NCI-H2107 treated with DMSO at 0.1 percent for 48 hours (cell line): ENCODE measurements at regions not wholly inside any gene's neighbourhood (a gene's known extent, or its start where the extent isn't known, plus 50 kb on each side); places are given as distances from the start of the nearest gene placed in this dataset.

ENCODE experiments used
- DNase-seq: peaks from one replicate; lab custom pipeline; 2025; ENCODE audit not compliant: unreplicated experiment; lab: John Stamatoyannopoulos, UW

DNA sequence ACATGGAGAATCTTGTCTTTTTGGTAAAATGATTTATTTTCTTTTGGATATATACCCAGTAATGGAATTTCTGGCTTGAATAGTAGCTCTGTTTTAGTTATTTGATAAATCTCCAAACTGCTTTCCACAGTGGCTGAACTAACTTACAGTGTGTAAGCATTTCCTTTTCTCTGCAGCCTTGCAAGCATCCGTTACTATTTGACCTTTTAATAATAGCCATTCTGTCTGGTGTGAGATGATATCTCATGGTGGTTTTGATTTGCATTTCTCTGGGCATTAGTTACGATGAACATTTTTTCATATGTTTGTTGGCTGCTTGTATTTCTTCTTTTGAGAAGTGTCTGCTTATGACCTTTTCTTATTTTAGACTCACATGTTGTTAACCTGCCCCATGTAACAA is 190.2 kb downstream of the GALR1 start:
- DNase-seq: no peak

DNA sequence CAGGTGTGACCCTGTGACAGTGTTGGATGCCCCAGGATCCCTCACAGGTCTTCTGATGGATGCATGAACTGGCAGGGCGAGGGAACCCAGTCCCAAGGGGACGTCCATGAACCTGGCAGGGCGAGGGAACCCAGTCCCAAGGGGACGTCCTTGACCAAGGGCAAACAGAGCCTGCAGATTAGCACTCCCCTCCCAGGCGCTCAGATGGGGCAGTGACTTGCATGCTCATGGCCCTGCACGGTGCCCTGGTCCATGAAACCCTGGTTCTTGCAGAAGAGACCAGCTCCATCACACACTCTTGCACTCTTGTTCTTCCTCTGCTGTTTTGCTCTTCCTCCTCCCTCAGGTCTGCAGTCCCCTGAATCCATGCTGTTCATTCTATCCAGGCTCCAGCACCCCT is 192.7 kb downstream of the GALR1 start:
- DNase-seq: no peak

DNA sequence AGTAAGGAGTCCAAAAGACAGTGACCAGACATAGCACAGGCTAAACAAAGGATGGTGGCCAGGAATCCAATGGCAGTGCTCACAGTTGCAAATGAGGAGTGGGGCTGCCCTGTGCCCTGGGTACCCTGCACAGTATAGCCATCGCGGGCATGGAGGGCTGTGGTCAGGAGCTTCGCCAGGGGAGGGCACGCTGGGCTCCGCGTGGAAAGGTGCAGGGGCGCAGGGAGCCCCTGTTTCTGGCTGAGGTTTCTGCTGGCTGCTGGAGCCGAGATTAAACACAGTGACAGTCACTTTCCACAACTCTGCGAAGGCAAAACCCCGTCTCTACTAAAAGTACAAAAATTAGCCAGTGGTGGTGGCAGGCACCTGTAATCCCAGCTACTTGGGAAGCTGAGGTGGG is 194.7 kb downstream of the GALR1 start:
- no peak for DNase-seq

DNA sequence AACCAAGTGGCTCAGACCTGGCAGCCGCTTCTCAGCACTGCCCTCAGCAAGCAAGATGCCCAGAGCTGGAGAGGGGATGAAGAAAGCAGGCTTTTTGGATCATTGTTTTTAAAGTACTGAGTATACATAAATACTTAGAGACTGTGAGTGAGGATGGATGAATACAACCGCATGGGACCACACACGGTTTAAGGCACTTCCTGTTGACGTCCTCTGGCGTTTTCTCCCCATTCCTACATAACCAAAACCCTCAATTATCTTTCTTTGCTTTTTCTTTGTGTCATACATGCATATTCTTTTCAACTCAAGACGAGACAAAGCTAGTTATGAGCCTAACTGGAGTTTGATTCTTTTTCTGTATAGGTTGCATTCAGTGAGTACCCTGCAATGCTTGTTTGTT is 198.4 kb downstream of the GALR1 start:
- DNase-seq: no peak

DNA sequence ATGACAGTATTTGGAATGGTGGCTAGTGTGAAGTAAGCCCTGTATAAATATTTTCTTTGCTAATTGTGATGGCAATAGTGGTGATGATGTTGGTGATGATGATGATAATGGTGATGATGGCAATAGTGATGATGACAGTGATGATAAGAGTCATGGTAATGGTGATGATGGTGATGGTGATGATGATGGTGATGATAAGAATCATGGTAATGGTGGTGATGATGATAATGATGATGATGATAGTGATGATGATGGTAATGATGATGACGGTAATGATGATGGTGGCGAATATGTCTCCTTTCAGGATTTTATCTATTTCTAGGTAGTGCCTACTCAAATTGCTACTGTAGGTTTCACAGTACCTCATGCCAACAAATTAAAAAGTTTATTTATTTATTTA is 205.4 kb downstream of the GALR1 start:
- no peak for DNase-seq

DNA sequence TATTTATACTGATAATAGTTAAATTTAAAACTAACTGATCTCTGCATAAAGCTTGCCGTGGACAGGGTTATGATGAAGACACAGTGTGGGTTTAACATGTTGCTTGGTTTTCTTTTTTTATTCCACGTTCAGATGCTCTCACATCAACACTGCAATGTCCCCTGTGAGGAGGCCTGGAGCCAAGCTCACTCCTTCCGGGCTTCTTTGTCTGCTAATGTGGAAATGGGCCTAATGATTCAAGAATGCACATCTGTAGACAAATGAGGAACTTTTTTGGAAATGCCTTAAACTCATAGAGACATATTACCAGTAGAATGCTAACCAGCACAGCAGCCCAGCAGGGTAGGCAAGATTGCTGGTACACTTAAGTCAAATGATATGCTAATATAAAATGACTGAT is 208.0 kb downstream of the GALR1 start:
- DNase-seq: no peak

DNA sequence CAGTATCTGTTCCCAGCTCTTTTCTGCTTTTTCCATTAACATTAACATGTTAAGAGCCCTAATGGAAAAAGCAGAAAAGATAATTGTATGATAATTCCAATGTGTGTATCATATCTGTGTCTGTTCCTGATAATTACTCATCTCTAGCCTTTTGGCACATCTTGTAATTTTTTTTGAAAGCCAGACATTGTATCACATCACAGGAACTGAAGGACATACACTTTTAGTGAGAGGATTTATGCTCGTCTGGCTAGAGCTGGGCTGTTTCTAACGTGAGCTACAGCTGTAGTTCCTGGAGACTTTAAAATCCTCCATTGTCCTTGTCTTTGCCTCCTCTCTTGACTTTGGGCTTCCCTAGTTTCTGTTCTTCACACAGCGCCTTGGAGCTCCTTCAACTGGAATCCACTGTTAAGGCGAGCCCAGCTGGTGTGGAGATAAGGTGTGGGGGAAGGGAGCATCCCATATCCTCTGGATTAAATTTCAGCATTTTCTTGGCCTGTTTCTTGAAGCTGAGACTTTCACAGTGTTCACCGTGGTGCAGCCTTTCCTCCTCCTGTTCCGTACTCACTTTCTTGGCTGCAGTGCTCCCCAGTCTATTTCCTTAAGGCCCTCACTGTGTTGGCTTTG is 211.5 kb downstream of the GALR1 start:
- no peak for DNase-seq

DNA sequence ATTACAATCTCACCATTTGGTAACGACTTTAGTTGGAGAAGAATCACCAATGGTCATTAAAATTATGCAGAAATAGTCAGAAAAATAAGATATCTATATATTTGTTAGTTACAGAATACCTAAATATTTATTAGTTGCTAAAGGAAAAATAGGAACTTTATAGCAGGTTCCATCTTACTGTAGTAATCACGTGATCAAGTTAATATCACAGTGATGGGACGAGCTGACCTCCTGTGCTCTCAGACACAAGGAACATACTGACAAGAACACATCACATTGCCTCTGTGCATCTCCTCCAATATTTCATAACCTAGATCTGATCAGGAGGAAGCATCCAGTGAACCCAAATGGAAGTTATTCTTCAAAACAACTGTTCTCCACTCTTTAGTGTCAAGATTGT is 215.3 kb downstream of the GALR1 start:
- no peak for DNase-seq

DNA sequence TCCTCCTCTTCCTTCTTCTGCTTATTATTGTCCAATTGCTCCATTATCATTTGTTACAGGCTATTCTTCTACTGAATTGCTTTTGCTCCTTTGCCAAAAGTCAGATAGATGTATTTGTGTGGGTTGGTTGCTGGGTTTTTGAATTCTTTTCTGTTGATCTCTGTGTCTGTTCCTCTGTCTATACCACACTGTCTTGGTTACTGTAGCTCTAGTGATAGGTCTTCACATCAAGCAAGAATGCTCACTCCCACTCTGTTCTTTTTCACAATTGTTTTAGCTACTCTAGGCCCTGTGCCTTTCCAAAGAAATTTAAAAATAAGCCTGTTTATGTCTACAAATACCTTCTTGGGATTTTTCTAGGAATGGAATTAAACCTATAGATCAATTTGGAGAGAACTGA is 217.2 kb downstream of the GALR1 start:
- DNase-seq: no peak

DNA sequence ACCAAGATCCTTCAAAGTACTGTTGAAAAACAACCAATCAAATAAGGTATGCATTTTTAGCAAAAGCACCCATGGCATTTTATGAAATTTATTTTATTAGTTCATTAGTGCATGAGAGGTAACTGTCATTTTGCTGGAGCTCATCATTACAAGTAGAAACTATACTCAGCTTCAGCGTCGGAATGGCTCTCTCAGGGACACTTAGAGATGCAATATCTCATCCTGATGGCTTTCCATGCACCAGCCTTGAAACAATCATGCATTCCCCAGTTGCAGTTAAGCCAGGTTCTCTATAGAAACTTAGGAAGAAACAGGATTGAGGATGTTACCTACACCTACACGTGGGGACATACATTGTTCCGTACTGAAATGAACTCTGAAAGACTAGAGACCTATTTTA is 219.5 kb downstream of the GALR1 start:
- no peak for DNase-seq

DNA sequence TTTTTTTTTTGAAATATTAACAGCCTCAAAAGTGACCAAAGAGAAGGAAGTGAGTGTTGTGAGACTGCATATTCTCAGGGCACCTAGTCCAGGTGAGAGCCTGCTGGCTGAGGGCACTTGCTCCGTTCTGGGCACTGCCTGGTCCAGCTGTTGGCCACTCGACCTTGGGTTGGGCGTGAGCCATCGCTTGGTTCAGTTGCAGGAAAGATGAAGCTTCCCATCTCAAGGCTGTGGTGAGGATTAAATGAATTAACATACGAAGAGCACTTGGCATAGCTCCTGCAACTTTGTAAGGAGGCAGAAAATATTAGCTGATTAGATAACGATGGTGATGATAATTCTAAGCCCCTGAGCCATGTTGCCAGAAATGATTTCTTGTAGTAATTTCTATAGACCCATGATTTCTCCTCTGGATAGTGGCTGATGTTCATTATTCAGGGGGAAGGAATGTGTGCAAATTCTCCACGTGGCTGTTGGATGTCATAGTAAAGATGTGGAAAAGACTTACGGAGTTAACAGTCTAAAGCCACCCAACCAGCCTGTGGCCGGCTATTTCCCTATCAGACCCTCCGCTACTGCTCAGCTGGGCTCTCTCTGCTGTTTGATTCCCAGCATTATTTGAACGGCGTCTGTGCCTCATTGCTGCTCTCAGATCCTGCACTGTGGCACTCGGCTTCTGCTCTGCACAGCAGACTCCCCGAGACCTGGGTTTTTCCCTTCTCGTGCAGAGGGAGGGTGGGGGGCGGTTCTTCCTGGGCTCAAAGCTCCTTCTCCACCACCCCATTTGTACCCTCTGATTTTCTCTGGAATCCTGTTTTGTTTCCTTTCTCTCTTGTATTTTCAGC is 221.1 kb downstream of the GALR1 start:
- DNase-seq: no peak

DNA sequence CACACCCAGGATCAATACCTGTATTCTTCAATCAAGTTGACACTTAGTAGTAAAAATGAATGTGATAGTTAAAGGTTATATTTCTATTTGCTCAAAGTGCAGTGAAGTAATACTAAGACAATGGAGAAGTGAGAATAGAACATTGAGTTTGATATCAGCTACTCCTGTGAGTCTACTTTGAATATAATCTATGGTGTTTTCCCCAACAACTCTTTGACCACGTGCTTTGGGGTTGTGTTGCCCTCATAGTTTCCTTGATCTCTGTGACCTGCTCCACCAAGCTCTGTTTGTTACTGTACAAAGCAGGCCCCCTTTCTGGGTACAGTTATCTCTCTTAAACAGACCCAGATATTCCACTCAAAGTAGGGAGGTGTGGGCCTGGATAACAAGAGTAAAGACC is 222.9 kb downstream of the GALR1 start:
- DNase-seq: no peak

DNA sequence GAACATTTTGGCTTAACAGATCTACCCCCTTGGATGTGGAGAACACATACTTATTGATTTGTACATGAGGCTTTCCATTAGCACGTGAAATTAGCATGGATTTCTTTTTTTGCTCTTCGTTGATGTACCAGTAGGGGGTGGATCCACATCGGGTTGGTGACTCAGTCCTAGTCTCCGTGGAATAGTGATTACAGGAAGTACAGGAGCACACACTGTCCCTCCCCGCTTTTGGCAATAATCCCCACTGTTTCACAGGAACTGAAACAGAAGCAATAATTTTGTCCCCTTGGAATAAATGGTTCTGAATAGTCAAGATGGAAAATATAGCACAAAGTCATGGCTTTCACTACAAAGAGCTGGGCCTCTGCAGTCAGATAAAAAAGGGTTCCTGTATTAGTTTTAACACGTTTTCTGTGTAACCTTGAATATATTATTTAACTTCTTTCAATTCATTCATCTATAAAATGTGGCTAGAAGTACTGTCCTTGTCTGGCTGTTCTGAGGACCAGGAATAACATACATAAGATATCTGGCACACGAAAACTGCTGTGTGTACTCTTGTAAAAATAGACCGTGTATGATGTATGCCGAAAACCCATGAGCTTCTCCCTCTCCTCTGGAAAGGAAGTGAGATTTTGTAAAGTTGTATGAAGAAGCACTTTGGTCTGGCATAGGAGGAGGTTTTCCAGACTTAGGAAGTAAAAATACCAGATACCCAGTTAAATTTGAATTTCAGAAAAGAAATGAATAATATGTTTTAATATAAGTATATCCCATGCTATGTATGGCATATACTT is 229.2 kb downstream of the GALR1 start:
- DNase-seq: peak; percentile 32

DNA sequence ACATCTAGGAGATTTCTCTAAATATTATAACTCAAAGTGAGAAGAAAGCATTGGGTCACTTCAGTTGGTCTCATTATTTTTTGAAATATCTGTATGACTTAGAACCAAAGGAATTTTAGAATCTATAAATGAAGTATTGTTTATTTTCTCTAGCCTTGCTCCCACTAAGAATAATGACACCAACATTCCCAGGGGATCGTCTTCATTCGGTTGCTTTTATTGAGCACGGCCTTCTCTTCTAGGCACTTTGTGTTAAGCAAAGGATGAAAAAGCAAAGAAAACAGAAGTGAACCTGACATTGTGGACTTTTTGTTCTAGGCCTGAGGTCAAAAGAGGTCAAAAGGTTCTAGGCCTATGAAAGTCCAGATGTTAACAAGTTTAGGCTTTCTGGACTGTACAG is 231.9 kb downstream of the GALR1 start:
- no peak for DNase-seq

DNA sequence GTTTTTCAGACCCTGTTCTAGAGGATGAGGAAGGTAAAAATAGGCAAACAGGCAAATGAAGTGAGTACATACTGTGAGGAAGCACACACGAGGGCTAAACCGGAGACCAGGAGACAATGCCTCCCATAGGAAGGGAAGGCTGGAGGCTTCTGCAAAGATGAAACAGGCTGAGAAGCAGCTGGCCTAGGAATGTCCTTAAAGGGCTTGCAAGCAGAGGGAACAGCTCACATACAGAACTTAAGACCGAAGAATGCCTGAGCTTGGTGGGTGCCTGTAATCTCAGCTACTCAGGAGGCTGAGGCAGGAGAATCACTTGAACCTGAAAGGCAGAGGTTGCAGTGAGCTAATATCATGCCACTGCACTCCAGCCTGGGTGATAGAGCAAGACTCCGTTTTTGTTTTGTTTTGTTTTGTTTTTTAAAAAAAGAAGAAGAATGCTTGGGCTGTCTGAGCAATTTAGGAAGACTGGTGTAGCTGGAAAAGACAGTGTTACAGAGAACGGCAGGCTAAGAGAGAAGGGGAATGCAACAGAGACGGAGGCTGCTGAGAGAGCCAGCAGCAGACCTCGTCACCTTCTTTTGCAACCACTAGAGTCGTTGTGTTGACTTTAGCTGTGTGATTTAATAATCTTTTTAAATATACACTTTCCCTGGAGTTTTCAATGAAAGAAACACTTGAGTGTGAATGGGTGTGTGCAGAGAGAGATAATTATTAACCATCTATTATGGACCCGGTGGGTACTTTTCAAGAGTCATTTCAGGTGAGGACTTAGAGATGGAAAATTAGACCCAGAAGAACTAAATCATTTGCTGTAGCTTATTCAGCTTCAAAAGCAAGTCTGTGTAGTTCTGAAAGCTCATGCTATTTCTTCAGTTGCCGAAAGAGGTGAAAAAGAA is 232.8 kb downstream of the GALR1 start:
- DNase-seq: no peak

DNA sequence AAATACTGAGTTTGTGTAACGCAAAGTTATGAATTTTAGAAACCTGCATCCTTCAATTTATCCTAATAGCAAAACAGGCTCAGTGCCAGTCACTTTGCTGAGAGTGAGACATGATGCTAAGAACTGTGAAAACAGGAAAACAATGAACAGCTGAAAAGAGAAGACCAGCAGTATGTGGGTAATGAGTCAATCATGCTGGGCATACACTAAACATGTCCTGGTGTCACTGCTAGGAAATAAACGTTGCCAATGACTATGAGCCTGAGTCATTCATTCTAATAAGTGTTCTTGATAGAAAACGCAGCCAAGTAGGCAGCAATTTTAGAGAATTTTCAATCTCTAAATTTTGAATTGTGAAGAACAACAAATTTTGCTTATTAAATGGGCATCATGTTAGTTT is 237.3 kb downstream of the GALR1 start:
- no peak for DNase-seq

DNA sequence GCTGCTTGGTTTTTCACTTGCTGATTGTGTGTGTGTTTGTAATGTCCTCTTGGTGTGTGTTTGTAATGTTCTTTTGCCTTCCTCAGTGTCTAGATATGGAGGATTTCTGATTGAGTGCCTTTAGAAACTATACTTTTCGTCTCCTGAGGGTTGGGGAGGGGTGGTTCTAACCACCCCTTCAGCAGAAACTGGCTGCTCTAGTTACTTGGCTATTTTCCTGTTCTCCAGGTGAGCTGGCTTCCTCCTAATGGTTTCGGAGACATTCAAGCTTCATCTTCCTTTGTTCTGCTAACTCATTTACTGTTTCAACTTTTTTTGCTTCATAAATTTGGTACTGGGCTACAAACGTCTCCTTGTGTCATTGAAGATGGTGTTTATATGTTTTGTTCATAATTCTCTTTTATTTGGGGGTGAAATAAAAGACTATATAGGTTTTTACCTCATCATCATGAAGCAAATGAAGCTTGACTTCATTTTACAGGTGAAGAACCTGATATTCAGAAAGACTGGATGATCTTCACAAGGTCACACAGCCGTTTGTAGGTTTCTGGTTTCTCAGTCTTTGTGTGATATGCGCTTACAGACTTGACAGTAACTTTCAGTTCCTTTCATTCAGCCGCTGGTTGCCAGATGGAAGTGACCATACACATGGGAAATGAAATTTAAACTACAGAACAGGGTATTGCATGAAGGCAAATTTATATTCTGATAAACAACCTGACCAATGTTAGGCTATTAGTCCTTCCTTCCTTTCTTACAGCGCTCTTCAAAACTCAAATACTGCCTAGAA is 238.5 kb downstream of the GALR1 start:
- peak; percentile 27 for DNase-seq

DNA sequence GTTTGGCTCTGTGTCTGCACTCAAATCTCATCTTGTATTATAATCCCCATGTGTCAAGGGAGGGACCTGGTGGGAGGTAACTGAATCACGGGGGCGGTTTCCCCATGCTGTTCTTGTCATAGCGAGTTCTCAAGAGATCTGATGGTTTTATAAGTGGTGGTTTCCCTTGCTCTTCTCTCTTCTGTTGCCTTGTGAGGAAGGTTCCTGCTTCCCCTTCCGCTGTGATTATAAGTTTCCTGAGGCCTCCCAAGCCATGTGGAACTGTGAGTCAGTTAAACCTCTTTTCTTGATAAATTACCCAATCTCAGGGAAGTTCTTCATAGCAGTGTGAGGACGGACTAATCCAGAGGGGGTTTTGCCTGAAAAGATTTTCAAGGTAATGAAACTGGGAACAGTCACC is 245.4 kb downstream of the GALR1 start:
- no peak for DNase-seq

DNA sequence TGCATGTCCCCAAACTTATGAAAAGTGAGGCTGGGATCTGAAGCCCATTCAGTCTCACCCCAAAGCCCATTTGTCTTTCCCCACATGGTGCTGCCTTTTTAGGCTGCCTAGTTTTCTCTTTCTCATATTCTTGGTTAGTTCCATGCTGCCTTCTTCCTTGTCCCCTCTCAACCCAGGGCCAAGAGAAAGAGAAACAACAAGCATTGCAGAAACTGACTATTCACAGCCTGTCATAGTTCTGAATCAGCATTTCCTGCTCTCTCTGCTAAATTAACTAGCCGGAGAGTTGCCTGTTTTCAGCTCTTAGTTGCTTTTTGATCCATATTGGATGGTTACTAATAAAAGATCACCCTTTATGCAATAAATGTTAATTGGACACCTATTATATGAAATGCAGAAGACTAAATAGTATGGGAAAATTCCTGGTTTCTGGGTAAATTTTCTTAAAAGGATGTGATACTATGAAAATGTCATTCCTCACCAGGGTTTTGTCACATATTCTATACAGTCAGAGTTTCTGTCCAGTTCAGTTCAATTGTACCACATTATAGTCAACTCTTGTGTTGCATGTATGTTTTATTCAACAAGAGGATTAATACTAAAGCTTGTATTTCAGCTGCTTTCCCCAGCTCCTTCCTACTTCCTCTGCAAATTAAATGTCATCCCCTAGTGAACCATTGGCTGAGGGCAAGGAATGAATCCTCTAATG is 246.5 kb downstream of the GALR1 start:
- DNase-seq: no peak

DNA sequence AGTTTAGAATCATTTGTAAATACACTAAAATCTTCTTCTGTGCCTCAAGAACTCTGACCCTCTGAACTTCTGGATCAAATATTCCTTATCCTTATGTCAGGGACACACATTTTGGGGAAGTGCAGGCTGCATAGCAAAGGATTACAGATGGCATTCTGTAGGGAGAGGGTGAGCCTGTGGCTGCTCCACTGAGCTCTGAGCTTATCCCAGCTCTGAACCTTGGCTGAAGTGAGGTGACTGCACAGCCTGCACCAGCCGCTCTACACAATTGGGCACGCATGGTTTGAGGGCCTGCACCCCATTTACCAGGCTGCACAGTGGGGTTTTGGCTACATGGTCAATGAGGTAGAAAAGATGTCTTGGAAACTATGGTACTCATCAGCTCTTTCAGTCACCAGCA is 251.6 kb downstream of the GALR1 start:
- DNase-seq: no peak
